ENCODE measurements at regions not wholly inside any gene's neighbourhood (a gene's known extent, or its start where the extent isn't known, plus 50 kb on each side); places are given as distances from the start of the nearest gene placed in this dataset.
"Not testable (repeated sequence)": the region's sequence is repeated elsewhere in the genome, so short reads cannot be mapped to it uniquely, and the experiment has no call there.

DNA sequence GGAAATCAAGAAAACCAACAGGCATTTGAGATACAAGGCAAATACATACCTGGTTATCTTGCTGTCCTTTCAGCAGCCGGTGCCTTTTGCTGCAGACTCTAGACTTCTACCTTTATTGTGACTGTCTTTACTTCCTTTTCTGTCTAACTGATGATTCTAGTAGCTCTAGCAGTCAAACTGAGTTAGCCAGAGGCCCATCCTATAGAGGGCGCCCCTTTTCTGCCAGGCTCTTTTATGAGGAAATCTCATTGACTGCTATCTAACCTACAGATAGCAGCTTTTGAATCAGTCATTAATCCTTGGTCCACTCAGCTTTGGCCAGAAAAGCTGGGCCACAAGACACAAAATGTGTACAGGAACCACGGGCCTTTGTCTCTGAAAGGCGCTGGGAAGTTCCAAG, 87.5 kb upstream of the WSB1 start:
- H3K4me3 ChIP-seq (ENCODE audit: low read depth, low read length): no peak overlapping the region
- DNase-seq (ENCODE audit: low read depth): peak; percentile 62
- TF ChIP-seq CTCF (IDR thresholded peaks at IDR 0.05; ENCODE audit: low read depth, low read length) (peak; percentile 83), MYC (IDR thresholded peaks at IDR 0.05; ENCODE audit: low read depth, low read length) (no peak), POLR2A (IDR thresholded peaks at IDR 0.05; ENCODE audit: extremely low read depth, insufficient read length) (no peak)
- TF ChIP-seq, protein P1, sequence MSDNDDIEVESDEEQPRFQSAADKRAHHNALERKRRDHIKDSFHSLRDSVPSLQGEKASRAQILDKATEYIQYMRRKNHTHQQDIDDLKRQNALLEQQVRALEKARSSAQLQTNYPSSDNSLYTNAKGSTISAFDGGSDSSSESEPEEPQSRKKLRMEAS (IDR thresholded peaks at IDR 0.05; ENCODE audit: low read depth, low read length): no peak

DNA sequence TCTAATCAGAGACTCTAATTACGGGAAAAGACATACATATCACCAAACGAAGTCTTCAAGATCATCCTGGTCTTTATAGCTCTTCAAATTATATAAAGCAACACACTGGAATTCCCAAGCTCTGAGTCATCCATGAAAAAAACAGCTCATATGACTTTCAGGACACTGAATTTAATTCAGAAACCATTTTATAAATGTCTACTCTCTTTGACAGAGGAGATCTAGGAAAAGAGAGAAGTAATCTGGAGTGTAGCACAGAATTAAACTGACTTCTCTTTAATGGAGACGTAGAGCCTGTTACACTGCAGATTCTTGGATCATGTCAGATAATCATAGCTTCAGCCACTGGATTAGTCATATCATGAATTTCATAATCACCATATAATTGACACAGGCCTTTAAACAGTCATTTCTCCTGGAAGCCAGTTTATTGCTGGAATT, 86.8 kb upstream of the WSB1 start:
- H3K4me3 ChIP-seq (ENCODE audit: low read depth, low read length): no peak overlapping the region
- peak; percentile 56 for DNase-seq (ENCODE audit: low read depth)
- no peak for TF ChIP-seq POLR2A (IDR thresholded peaks at IDR 0.05; ENCODE audit: extremely low read depth, insufficient read length)

GRCh38 chr17:27208370-27208769, 85.5 kb upstream of the WSB1 start:
- DNase-seq (ENCODE audit: low read depth); H3K4me3 ChIP-seq (ENCODE audit: low read depth, low read length): not testable (repeated sequence)

- H3K4me3 ChIP-seq (ENCODE audit: low read depth, low read length): no peak overlapping the region
- no peak for TF ChIP-seq MYC (IDR thresholded peaks at IDR 0.05; ENCODE audit: low read depth, low read length)
- TF ChIP-seq CTCF (IDR thresholded peaks at IDR 0.05; ENCODE audit: low read depth, low read length): no peak
- TF ChIP-seq POLR2A (IDR thresholded peaks at IDR 0.05; ENCODE audit: extremely low read depth, insufficient read length): no peak
- DNase-seq (ENCODE audit: low read depth): no peak
Observed at GRCh38 chr17:27209316-27209715, 84.6 kb upstream of the WSB1 start.

- not testable (repeated sequence) for DNase-seq (ENCODE audit: low read depth); H3K4me3 ChIP-seq (ENCODE audit: low read depth, low read length)
Observed at GRCh38 chr17:27210809-27211208, 83.1 kb upstream of the WSB1 start.

DNA sequence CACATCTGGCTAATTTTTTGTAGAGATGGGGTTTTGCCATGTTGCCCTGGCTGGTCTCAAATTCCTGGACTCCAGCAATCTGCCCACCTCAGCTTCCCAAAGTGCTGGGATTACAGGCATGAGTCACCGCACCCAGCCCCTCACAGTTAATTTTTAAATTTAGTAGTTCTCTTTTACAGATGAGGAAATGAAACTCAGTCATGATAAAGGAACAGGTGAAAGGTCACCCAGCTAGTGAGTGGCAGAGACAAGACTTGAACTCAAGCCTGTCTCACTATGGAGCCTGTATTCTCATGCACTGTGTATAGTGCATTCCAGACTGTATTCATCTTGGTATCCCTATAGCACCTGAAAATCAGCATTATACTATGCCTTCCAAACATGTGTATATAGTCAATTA, 77.1 kb upstream of the WSB1 start:
- no peak overlapping the region for H3K4me3 ChIP-seq (ENCODE audit: low read depth, low read length)
- TF ChIP-seq CTCF (IDR thresholded peaks at IDR 0.05; ENCODE audit: low read depth, low read length): no peak
- no peak for TF ChIP-seq MYC (IDR thresholded peaks at IDR 0.05; ENCODE audit: low read depth, low read length)
- no peak for TF ChIP-seq POLR2A (IDR thresholded peaks at IDR 0.05; ENCODE audit: extremely low read depth, insufficient read length)
- TF ChIP-seq, protein P1 (IDR thresholded peaks at IDR 0.05; ENCODE audit: low read depth, low read length): no peak

DNA sequence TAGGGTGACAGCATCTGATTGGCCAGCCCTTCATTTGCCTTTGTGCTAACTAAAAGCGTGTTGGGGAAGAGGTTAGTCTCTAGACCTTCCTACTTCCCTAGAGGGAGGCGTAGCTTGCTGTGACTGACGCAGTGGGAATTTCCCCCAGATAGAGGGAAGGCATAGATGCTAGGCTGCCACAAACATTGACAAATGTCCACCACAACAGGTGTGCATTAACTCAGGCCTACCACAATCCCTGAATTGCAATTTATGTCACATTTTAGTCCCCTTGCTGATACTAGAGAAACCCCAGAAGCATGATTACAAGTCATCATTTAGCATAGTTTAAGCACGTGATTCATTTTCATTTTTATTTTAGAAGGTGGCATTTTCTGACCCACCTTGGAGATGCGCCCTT, 76.3 kb upstream of the WSB1 start:
- no peak overlapping the region for H3K4me3 ChIP-seq (ENCODE audit: low read depth, low read length)
- DNase-seq (ENCODE audit: low read depth): no peak
- TF ChIP-seq CTCF (IDR thresholded peaks at IDR 0.05; ENCODE audit: low read depth, low read length): no peak

More for the DNA sequence above, 77.1 kb upstream of the WSB1 start:
- DNase-seq (ENCODE audit: low read depth): peak; percentile 66

GRCh38 chr17:27218041-27218440, 75.9 kb upstream of the WSB1 start:
- H3K4me3 ChIP-seq (ENCODE audit: low read depth, low read length): no peak overlapping the region
- TF ChIP-seq, protein P1 (IDR thresholded peaks at IDR 0.05; ENCODE audit: low read depth, low read length): no peak
- no peak for TF ChIP-seq CTCF (IDR thresholded peaks at IDR 0.05; ENCODE audit: low read depth, low read length)
- no peak for TF ChIP-seq POLR2A (IDR thresholded peaks at IDR 0.05; ENCODE audit: extremely low read depth, insufficient read length)
- no peak for TF ChIP-seq MYC (IDR thresholded peaks at IDR 0.05; ENCODE audit: low read depth, low read length)
- no peak for DNase-seq (ENCODE audit: low read depth)

Measured in NB4 (cell line).